Gastroesophageal sphincter (tissue), 3 donors: ENCODE measurements at regions not wholly inside any gene's neighbourhood (a gene's known extent, or its start where the extent isn't known, plus 50 kb on each side); places are given as distances from the start of the nearest gene placed in this dataset.

ENCODE experiments used
- CTCF ChIP-seq, 4 experiments: fragments of 200-600 bp in 2 of 4; fragments of 450-650 bp in 2 of 4; sonication (generic) in 1 of 4; IDR thresholded peaks; one replicate each; pipeline ENCODE4 v1.5.1; 2017 to 2019; ENCODE audit warnings: antibody characterized with exemption in 4 of 4, mild to moderate bottlenecking in 2 of 4, moderate library complexity in 2 of 4
- POLR2A ChIP-seq, 2 donors: fragments of 450-650 bp; IDR thresholded peaks; one replicate each; pipeline ENCODE4 v1.6.1; 2017; ENCODE audit warnings: antibody characterized with exemption in 2 of 2, mild to moderate bottlenecking in 2 of 2, moderate library complexity in 1 of 2

GRCh38 chr12:87841935-87842334, 187.3 kb downstream of the C12orf50 start:
- TF ChIP-seq CTCF (IDR thresholded peaks at IDR 0.05) (no peak), POLR2A (IDR thresholded peaks at IDR 0.05) (no peak)
